ENCODE measurements at regions not wholly inside any gene's neighbourhood (a gene's known extent, or its start where the extent isn't known, plus 50 kb on each side); places are given as distances from the start of the nearest gene placed in this dataset.

- TF ChIP-seq ISL1 (CRISPR knock-in tag; IDR thresholded peaks at IDR 0.05) = no peak
- no peak for TF ChIP-seq PPARA (CRISPR knock-in tag; IDR thresholded peaks at IDR 0.05; ENCODE audit: borderline replicate concordance)
- no peak for TF ChIP-seq PATZ1 (CRISPR knock-in tag; IDR thresholded peaks at IDR 0.05; ENCODE audit: borderline replicate concordance)
- TF ChIP-seq TSHZ2 (CRISPR knock-in tag; IDR thresholded peaks at IDR 0.05) = no peak
- TF ChIP-seq ZNF70 (CRISPR knock-in tag; IDR thresholded peaks at IDR 0.05) = no peak
- TF ChIP-seq CSRNP3 (CRISPR knock-in tag; IDR thresholded peaks at IDR 0.05) = no peak
- no peak for TF ChIP-seq GLIS3 (CRISPR knock-in tag; IDR thresholded peaks at IDR 0.05)
- TF ChIP-seq SNAI2 (CRISPR knock-in tag; IDR thresholded peaks at IDR 0.05) = no peak
- no peak for TF ChIP-seq CREB5 (CRISPR knock-in tag; IDR thresholded peaks at IDR 0.05; ENCODE audit: low read depth)
- no peak for TF ChIP-seq ZFP3 (CRISPR knock-in tag; IDR thresholded peaks at IDR 0.05)
- no peak for TF ChIP-seq OSR1 (CRISPR knock-in tag; IDR thresholded peaks at IDR 0.05)
- TF ChIP-seq ZC3H10 (CRISPR knock-in tag; IDR thresholded peaks at IDR 0.05) = no peak
- TF ChIP-seq TOX (CRISPR knock-in tag; IDR thresholded peaks at IDR 0.05; ENCODE audit: borderline replicate concordance) = no peak
- no peak for TF ChIP-seq ESRRG (CRISPR knock-in tag; IDR thresholded peaks at IDR 0.05)
- no peak for TF ChIP-seq TCF4 (CRISPR knock-in tag; IDR thresholded peaks at IDR 0.05; ENCODE audit: borderline replicate concordance)
- TF ChIP-seq BACH2 (CRISPR knock-in tag; IDR thresholded peaks at IDR 0.05; ENCODE audit: borderline replicate concordance) = no peak
- no peak for TF ChIP-seq ARNTL (CRISPR knock-in tag; IDR thresholded peaks at IDR 0.05; ENCODE audit: borderline replicate concordance, low read depth)
- TF ChIP-seq ZNF565 (CRISPR knock-in tag; conservative IDR thresholded peaks at IDR 0.05; ENCODE audit: low read depth) = no peak
- no peak for ATAC-seq
Observed at GRCh38 chr3:5520237-5520636, 332.7 kb downstream of the EDEM1 start.

- no peak for ATAC-seq
- TF ChIP-seq CSDC2 (CRISPR knock-in tag; IDR thresholded peaks at IDR 0.05) (no peak), ZFP3 (CRISPR knock-in tag; IDR thresholded peaks at IDR 0.05) (no peak), SNAI2 (CRISPR knock-in tag; IDR thresholded peaks at IDR 0.05) (no peak), CSRNP3 (CRISPR knock-in tag; IDR thresholded peaks at IDR 0.05) (no peak), TCF4 (CRISPR knock-in tag; IDR thresholded peaks at IDR 0.05; ENCODE audit: borderline replicate concordance) (no peak), CREB5 (CRISPR knock-in tag; IDR thresholded peaks at IDR 0.05; ENCODE audit: low read depth) (no peak), ZNF8 (CRISPR knock-in tag; IDR thresholded peaks at IDR 0.05) (no peak), RARB (CRISPR knock-in tag; IDR thresholded peaks at IDR 0.05) (no peak), ZC3H10 (CRISPR knock-in tag; IDR thresholded peaks at IDR 0.05) (no peak), BACH2 (CRISPR knock-in tag; IDR thresholded peaks at IDR 0.05; ENCODE audit: borderline replicate concordance) (no peak), ESRRG (CRISPR knock-in tag; IDR thresholded peaks at IDR 0.05) (no peak)
Observed at GRCh38 chr3:5523125-5523524, 335.6 kb downstream of the EDEM1 start.
